Neural cell (in vitro differentiated cells): ENCODE measurements at regions not wholly inside any gene's neighbourhood (a gene's known extent, or its start where the extent isn't known, plus 50 kb on each side); places are given as distances from the start of the nearest gene placed in this dataset.

Experiments
- H2AFZ ChIP-seq: fragments of 200-600, 300-800 bp; sonication (generic), shearing (Covaris generic); 2 replicates; pipeline ENCODE4 v1.6.0; 2014; ENCODE audit warnings: low read depth, mild to moderate bottlenecking, antibody characterized with exemption, low read length, moderate library complexity
- H3F3A ChIP-seq: fragments of 200-600 bp; shearing (Covaris generic); 2 replicates; pipeline ENCODE4 v1.6.1; 2016; ENCODE audit warnings: mild to moderate bottlenecking, moderate library complexity, mixed read lengths, antibody characterized with exemption, low read length; ENCODE audit not compliant: insufficient read depth, poor library complexity, severe bottlenecking
- H3K27ac ChIP-seq: fragments of 200-600, 300-800 bp; sonication (generic), shearing (Covaris generic); 2 replicates; pipeline ENCODE4 v1.5.1; 2014; ENCODE audit warnings: mild to moderate bottlenecking, low read length, moderate library complexity
- H3K27me3 ChIP-seq: fragments of 300-800, 200-600 bp; sonication (generic), shearing (Covaris generic); 2 replicates; pipeline ENCODE4 v1.6.0; 2014; ENCODE audit warnings: mild to moderate bottlenecking, low read depth, low read length, moderate library complexity; ENCODE audit not compliant: insufficient read depth
- H3K36me3 ChIP-seq: fragments of 300-800, 200-600 bp; sonication (generic), shearing (Covaris generic); 2 replicates; pipeline ENCODE4 v1.5.1; 2014; ENCODE audit warnings: mild to moderate bottlenecking, antibody characterized with exemption, low read length, moderate library complexity; ENCODE audit not compliant: insufficient read depth
- H3K4me2 ChIP-seq: fragments of 300-800, 200-600 bp; sonication (generic), shearing (Covaris generic); 2 replicates; pipeline ENCODE4 v1.6.0; 2014; ENCODE audit warnings: mild to moderate bottlenecking, low read length
- H3K4me3 ChIP-seq: fragments of 300-800, 200-600 bp; sonication (generic), shearing (Covaris generic); 2 replicates; pipeline ENCODE4 v1.5.1; 2014; ENCODE audit warnings: mild to moderate bottlenecking, low read length, moderate library complexity
- H3K79me2 ChIP-seq: fragments of 200-600 bp; shearing (Covaris generic); replicated peaks from 2 replicates; pipeline ENCODE4 v1.6.0; 2014; ENCODE audit warnings: mild to moderate bottlenecking, low read length, moderate library complexity; ENCODE audit not compliant: insufficient read depth
- H3K9ac ChIP-seq: fragments of 300-800, 200-600 bp; sonication (generic), shearing (Covaris generic); 2 replicates; pipeline ENCODE4 v1.6.1; 2016; ENCODE audit warnings: mild to moderate bottlenecking, low read length, mixed read lengths
- H3K9me2 ChIP-seq: fragments of 200-600 bp; shearing (Covaris generic); 2 replicates; pipeline ENCODE4 v1.6.1; 2016; ENCODE audit warnings: mild to moderate bottlenecking, low read length, mixed read lengths; ENCODE audit not compliant: insufficient read depth
- H3K9me3 ChIP-seq: fragments of 200-600, 300-800 bp; sonication (generic), shearing (Covaris generic); 2 replicates; pipeline ENCODE4 v1.6.1; 2016; ENCODE audit warnings: mild to moderate bottlenecking, mixed run types, low read length, moderate library complexity, mixed read lengths
- H4K20me1 ChIP-seq: fragments of 200-600 bp; shearing (Covaris generic); 2 replicates; pipeline ENCODE4 v1.6.1; 2016; ENCODE audit warnings: mild to moderate bottlenecking, mixed run types; ENCODE audit not compliant: insufficient read depth
- EP300 ChIP-seq: fragments of 450-650 bp; conservative IDR thresholded peaks from 2 replicates; pipeline ENCODE4 v1.6.1; 2014; ENCODE audit warnings: antibody characterized with exemption, mild to moderate bottlenecking, moderate library complexity; ENCODE audit not compliant: poor library complexity, severe bottlenecking
- EZH2 ChIP-seq: fragments of 200-600, 300-800 bp; shearing (Covaris generic), sonication (generic); IDR thresholded peaks from 2 replicates; pipeline ENCODE4 v1.6.1; 2014; ENCODE audit warnings: antibody characterized with exemption, low read length, borderline replicate concordance, mild to moderate bottlenecking; ENCODE audit not compliant: insufficient read depth, poor library complexity, severe bottlenecking
- MXI1 ChIP-seq: fragments of 450-650 bp; conservative IDR thresholded peaks from 2 replicates; pipeline ENCODE4 v1.6.1; 2014; ENCODE audit warnings: antibody characterized with exemption, mild to moderate bottlenecking; ENCODE audit not compliant: poor library complexity, severe bottlenecking
- POLR2AphosphoS5 ChIP-seq: IDR thresholded peaks from 2 replicates; pipeline ENCODE4 v1.6.1; 2012
- RAD21 ChIP-seq: fragments of 450-650 bp; conservative IDR thresholded peaks from 2 replicates; pipeline ENCODE4 v1.6.1; 2014; ENCODE audit warnings: antibody characterized with exemption, mild to moderate bottlenecking, moderate library complexity
- SMC3 ChIP-seq: fragments of 450-650 bp; conservative IDR thresholded peaks from 2 replicates; pipeline ENCODE4 v1.6.1; 2014; ENCODE audit warnings: antibody characterized with exemption, mild to moderate bottlenecking, moderate library complexity; ENCODE audit not compliant: poor library complexity
- TAF1 ChIP-seq: IDR thresholded peaks from 2 replicates; pipeline ENCODE4 v1.6.1; 2012; ENCODE audit warnings: low read depth
- TF ChIP-seq, protein P1 (sequence below): fragments of 450-650 bp; IDR thresholded peaks from 2 replicates; pipeline ENCODE4 v1.5.1; 2014; ENCODE audit warnings: antibody characterized with exemption, mild to moderate bottlenecking, moderate library complexity; ENCODE audit not compliant: poor library complexity, severe bottlenecking
- TF ChIP-seq, protein P2 (sequence below): IDR thresholded peaks from 2 replicates; pipeline ENCODE4 v1.6.1; 2012; ENCODE audit warnings: borderline replicate concordance

DNA sequence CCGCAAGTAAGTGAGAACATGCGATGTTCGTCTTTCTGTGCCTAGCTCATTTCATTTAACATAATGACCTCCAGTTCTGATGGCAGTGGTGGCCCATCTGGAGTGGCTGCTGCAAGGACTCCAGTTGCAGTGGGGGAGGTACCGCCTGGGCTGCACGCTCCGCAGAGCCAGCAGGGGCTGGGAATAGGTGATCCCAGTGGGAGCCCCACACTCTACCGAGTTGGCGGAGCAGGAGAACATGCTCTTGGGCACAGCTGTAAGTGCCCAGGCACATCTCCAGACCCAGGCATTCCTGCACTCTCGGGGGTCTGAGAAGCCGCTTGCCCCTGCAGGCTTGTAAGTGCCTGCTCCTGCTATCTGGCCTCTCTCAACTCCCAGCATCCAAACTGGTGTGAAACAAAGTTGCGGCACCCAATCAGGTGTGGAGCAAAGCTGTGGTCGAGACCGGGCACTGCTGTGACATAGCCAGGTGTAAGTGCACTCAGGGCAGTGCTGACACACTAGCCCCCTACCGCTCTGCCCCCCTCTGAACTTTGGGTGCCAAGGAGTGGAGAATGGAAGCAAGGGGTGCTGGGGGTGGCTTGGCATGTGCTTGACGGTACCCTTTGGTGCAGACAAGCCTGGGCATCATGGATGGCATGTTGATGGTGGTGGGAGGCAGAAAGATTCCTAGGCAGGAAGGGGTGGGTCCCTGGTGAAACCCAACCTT is 130.2 kb downstream of the HTR1B start:
- Histone ChIP-seq H3K9me3 (no peaks in the 10 kb centered on the region), H3K27ac (no peak overlapping the region), H3F3A (no peaks in the 10 kb centered on the region), H3K79me2 (no peaks in the 10 kb centered on the region), H3K36me3 (no peaks in the 10 kb centered on the region), H3K4me3 (no peak overlapping the region), H3K4me2 (no peak overlapping the region), H3K9me2 (no peaks in the 10 kb centered on the region), H2AFZ (no peak overlapping the region), H3K9ac (no peak overlapping the region), H3K27me3 (no peaks in the 10 kb centered on the region), H4K20me1 (no peaks in the 10 kb centered on the region)
- no peak for TF ChIP-seq MXI1
- TF ChIP-seq POLR2AphosphoS5, result no peak
- no peak for TF ChIP-seq EP300
- TF ChIP-seq, protein P1, sequence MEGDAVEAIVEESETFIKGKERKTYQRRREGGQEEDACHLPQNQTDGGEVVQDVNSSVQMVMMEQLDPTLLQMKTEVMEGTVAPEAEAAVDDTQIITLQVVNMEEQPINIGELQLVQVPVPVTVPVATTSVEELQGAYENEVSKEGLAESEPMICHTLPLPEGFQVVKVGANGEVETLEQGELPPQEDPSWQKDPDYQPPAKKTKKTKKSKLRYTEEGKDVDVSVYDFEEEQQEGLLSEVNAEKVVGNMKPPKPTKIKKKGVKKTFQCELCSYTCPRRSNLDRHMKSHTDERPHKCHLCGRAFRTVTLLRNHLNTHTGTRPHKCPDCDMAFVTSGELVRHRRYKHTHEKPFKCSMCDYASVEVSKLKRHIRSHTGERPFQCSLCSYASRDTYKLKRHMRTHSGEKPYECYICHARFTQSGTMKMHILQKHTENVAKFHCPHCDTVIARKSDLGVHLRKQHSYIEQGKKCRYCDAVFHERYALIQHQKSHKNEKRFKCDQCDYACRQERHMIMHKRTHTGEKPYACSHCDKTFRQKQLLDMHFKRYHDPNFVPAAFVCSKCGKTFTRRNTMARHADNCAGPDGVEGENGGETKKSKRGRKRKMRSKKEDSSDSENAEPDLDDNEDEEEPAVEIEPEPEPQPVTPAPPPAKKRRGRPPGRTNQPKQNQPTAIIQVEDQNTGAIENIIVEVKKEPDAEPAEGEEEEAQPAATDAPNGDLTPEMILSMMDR, result no peak
- TF ChIP-seq RAD21, result no peak

DNA sequence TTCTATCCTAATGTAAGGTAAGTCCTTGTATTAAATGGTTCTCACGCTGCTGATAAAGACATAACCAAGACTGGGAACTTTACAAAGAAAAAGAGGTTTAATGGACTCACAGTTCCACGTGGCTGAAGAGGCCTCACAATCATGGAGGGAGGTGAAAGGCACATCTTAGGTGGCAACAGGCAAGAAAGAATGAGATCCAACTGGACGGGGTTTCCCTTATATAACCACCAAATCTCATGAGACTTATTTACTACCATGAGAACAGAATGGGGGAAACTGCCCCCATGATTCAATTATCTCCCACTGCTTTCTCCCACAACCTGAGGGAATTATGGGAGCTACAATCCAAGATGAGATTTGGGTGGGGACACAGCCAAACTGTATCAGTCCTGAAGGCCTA is 136.6 kb downstream of the HTR1B start:
- Histone ChIP-seq H2AFZ (no peak overlapping the region), H3K9ac (no peak overlapping the region), H3K9me3 (no peaks in the 10 kb centered on the region), H4K20me1 (no peaks in the 10 kb centered on the region), H3K27me3 (no peaks in the 10 kb centered on the region), H3K36me3 (no peaks in the 10 kb centered on the region), H3K27ac (no peak overlapping the region), H3K4me2 (no peak overlapping the region), H3K79me2 (no peaks in the 10 kb centered on the region), H3K4me3 (no peak overlapping the region), H3F3A (no peaks in the 10 kb centered on the region), H3K9me2 (no peaks in the 10 kb centered on the region)
- TF ChIP-seq, protein P2, sequence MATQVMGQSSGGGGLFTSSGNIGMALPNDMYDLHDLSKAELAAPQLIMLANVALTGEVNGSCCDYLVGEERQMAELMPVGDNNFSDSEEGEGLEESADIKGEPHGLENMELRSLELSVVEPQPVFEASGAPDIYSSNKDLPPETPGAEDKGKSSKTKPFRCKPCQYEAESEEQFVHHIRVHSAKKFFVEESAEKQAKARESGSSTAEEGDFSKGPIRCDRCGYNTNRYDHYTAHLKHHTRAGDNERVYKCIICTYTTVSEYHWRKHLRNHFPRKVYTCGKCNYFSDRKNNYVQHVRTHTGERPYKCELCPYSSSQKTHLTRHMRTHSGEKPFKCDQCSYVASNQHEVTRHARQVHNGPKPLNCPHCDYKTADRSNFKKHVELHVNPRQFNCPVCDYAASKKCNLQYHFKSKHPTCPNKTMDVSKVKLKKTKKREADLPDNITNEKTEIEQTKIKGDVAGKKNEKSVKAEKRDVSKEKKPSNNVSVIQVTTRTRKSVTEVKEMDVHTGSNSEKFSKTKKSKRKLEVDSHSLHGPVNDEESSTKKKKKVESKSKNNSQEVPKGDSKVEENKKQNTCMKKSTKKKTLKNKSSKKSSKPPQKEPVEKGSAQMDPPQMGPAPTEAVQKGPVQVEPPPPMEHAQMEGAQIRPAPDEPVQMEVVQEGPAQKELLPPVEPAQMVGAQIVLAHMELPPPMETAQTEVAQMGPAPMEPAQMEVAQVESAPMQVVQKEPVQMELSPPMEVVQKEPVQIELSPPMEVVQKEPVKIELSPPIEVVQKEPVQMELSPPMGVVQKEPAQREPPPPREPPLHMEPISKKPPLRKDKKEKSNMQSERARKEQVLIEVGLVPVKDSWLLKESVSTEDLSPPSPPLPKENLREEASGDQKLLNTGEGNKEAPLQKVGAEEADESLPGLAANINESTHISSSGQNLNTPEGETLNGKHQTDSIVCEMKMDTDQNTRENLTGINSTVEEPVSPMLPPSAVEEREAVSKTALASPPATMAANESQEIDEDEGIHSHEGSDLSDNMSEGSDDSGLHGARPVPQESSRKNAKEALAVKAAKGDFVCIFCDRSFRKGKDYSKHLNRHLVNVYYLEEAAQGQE, result no peak

DNA sequence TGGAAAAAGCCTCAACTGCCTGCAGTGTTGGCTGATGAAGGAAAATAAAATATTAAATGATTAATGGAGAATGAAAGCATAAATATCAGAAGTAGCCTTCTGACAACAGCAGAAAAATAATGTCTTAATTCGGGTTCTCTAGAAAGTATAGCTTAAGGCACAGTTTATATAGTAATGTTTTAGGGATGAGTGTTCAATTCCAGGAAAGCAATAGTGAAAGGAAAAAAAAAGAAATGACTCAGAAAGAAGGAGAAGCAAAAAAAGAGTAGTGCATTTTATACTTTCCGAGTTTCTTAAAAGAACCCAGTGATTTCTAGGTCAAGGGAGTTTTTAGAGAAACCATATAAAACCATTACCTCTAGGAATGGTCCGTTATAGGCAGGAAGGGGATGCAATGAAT is 137.3 kb downstream of the HTR1B start:
- Histone ChIP-seq H3K79me2 (no peaks in the 10 kb centered on the region), H3F3A (no peaks in the 10 kb centered on the region), H3K36me3 (no peaks in the 10 kb centered on the region), H3K9me3 (no peaks in the 10 kb centered on the region), H3K4me2 (no peak overlapping the region), H3K27ac (no peak overlapping the region), H3K27me3 (no peaks in the 10 kb centered on the region), H4K20me1 (no peaks in the 10 kb centered on the region), H3K9ac (no peak overlapping the region), H3K4me3 (no peak overlapping the region), H2AFZ (no peak overlapping the region), H3K9me2 (no peaks in the 10 kb centered on the region)
- TF ChIP-seq RAD21, result no peak
- TF ChIP-seq, protein P1, result no peak
- no peak for TF ChIP-seq SMC3
- TF ChIP-seq EP300, result no peak
- no peak for TF ChIP-seq EZH2
- no peak for TF ChIP-seq POLR2AphosphoS5
- TF ChIP-seq MXI1, result no peak
- no peak for TF ChIP-seq TAF1
- TF ChIP-seq, protein P2, result no peak
